ENCODE measurements at regions not wholly inside any gene's neighbourhood (a gene's known extent, or its start where the extent isn't known, plus 50 kb on each side); places are given as distances from the start of the nearest gene placed in this dataset.

DNA sequence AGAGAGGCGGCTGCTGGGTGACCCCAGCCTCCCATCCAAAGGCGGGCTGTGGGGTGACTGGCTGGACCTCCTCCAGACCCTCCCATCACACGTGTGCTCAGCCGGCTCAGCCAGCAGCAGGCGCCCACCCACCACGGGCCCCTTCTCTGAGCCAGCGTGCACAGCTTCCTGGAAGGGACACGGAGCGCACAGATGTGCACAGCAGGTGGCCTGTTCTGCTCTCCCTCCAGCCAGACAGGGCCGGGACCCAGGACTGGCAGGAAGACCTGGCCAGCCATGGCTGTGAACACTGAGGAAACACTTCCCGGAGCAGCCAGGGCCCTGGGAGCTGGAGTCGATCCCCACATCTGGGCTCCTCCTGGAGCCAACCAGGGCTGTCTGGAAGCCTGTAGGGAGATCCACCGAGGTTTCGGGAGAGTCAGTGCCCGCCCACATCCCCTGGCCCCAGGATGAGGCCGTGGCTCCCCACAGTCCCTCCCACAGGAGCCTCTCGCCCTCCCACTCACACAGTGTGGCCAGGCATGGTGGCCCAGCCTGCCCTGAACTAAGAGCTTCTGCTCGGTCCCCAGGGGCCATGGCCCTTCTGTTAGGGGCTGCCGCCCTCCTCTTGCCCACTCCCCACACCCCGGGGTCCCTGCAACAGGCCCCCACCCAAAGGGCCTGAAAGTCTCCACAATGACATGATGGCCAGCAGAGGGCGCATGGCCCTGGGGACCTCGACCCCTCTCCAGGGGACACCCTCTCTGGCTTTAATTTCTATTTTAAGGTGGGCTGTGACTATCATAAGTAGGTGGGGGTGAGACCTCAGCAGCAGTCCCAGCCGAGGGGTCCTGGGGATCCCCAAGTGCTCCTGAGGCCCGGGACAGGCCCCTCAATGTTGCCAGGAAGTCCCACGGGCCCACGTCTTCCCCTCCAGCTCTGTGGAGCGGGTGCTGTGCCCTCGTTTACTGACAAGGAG lies 90.6 kb upstream of the FGF3 start (continued):
- no peak for TF ChIP-seq BACH1 (IDR thresholded peaks at IDR 0.05; ENCODE audit: borderline replicate concordance)
- no peak for TF ChIP-seq ZSCAN29 (IDR thresholded peaks at IDR 0.05)
- peak; percentile 23; the same call in 1 of the 2 replicates for TF ChIP-seq RAD21 (IDR thresholded peaks at IDR 0.05; ENCODE audit: insufficient read depth, low read depth, low read length)
- TF ChIP-seq CBX3 (IDR thresholded peaks at IDR 0.05; ENCODE audit: borderline replicate concordance, low read depth) = no peak
- no peak for TF ChIP-seq TAF1 (IDR thresholded peaks at IDR 0.05; ENCODE audit: borderline replicate concordance, low read depth, low read length)
- TF ChIP-seq, protein P1, sequence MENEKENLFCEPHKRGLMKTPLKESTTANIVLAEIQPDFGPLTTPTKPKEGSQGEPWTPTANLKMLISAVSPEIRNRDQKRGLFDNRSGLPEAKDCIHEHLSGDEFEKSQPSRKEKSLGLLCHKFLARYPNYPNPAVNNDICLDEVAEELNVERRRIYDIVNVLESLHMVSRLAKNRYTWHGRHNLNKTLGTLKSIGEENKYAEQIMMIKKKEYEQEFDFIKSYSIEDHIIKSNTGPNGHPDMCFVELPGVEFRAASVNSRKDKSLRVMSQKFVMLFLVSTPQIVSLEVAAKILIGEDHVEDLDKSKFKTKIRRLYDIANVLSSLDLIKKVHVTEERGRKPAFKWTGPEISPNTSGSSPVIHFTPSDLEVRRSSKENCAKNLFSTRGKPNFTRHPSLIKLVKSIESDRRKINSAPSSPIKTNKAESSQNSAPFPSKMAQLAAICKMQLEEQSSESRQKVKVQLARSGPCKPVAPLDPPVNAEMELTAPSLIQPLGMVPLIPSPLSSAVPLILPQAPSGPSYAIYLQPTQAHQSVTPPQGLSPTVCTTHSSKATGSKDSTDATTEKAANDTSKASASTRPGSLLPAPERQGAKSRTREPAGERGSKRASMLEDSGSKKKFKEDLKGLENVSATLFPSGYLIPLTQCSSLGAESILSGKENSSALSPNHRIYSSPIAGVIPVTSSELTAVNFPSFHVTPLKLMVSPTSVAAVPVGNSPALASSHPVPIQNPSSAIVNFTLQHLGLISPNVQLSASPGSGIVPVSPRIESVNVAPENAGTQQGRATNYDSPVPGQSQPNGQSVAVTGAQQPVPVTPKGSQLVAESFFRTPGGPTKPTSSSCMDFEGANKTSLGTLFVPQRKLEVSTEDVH (IDR thresholded peaks at IDR 0.05; ENCODE audit: low read depth, partially characterized antibody) = no peak
- TF ChIP-seq CREB1 (IDR thresholded peaks at IDR 0.05; ENCODE audit: low read depth) = no peak
- TF ChIP-seq, protein P2, sequence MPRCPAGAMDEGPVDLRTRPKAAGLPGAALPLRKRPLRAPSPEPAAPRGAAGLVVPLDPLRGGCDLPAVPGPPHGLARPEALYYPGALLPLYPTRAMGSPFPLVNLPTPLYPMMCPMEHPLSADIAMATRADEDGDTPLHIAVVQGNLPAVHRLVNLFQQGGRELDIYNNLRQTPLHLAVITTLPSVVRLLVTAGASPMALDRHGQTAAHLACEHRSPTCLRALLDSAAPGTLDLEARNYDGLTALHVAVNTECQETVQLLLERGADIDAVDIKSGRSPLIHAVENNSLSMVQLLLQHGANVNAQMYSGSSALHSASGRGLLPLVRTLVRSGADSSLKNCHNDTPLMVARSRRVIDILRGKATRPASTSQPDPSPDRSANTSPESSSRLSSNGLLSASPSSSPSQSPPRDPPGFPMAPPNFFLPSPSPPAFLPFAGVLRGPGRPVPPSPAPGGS (IDR thresholded peaks at IDR 0.05; ENCODE audit: borderline replicate concordance, insufficient read depth, low read depth, low read length, poor library complexity, severe bottlenecking) = no peak
- TF ChIP-seq, protein P3, sequence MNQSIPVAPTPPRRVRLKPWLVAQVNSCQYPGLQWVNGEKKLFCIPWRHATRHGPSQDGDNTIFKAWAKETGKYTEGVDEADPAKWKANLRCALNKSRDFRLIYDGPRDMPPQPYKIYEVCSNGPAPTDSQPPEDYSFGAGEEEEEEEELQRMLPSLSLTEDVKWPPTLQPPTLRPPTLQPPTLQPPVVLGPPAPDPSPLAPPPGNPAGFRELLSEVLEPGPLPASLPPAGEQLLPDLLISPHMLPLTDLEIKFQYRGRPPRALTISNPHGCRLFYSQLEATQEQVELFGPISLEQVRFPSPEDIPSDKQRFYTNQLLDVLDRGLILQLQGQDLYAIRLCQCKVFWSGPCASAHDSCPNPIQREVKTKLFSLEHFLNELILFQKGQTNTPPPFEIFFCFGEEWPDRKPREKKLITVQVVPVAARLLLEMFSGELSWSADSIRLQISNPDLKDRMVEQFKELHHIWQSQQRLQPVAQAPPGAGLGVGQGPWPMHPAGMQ (IDR thresholded peaks at IDR 0.05; ENCODE audit: borderline replicate concordance) = no peak
- TF ChIP-seq MEF2B (IDR thresholded peaks at IDR 0.05; ENCODE audit: partially characterized antibody, poor library complexity, severe bottlenecking) = peak; percentile 63
- no peak for TF ChIP-seq NBN (IDR thresholded peaks at IDR 0.05)
- TF ChIP-seq, protein P4, sequence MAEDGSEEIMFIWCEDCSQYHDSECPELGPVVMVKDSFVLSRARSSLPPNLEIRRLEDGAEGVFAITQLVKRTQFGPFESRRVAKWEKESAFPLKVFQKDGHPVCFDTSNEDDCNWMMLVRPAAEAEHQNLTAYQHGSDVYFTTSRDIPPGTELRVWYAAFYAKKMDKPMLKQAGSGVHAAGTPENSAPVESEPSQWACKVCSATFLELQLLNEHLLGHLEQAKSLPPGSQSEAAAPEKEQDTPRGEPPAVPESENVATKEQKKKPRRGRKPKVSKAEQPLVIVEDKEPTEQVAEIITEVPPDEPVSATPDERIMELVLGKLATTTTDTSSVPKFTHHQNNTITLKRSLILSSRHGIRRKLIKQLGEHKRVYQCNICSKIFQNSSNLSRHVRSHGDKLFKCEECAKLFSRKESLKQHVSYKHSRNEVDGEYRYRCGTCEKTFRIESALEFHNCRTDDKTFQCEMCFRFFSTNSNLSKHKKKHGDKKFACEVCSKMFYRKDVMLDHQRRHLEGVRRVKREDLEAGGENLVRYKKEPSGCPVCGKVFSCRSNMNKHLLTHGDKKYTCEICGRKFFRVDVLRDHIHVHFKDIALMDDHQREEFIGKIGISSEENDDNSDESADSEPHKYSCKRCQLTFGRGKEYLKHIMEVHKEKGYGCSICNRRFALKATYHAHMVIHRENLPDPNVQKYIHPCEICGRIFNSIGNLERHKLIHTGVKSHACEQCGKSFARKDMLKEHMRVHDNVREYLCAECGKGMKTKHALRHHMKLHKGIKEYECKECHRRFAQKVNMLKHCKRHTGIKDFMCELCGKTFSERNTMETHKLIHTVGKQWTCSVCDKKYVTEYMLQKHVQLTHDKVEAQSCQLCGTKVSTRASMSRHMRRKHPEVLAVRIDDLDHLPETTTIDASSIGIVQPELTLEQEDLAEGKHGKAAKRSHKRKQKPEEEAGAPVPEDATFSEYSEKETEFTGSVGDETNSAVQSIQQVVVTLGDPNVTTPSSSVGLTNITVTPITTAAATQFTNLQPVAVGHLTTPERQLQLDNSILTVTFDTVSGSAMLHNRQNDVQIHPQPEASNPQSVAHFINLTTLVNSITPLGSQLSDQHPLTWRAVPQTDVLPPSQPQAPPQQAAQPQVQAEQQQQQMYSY (CRISPR knock-in tag; IDR thresholded peaks at IDR 0.05) = no peak
- TF ChIP-seq TARDBP (IDR thresholded peaks at IDR 0.05; ENCODE audit: borderline replicate concordance) = no peak
- no peak for TF ChIP-seq ZNF274 (IDR thresholded peaks at IDR 0.05; ENCODE audit: insufficient read depth, insufficient read length)
- TF ChIP-seq, protein P5, sequence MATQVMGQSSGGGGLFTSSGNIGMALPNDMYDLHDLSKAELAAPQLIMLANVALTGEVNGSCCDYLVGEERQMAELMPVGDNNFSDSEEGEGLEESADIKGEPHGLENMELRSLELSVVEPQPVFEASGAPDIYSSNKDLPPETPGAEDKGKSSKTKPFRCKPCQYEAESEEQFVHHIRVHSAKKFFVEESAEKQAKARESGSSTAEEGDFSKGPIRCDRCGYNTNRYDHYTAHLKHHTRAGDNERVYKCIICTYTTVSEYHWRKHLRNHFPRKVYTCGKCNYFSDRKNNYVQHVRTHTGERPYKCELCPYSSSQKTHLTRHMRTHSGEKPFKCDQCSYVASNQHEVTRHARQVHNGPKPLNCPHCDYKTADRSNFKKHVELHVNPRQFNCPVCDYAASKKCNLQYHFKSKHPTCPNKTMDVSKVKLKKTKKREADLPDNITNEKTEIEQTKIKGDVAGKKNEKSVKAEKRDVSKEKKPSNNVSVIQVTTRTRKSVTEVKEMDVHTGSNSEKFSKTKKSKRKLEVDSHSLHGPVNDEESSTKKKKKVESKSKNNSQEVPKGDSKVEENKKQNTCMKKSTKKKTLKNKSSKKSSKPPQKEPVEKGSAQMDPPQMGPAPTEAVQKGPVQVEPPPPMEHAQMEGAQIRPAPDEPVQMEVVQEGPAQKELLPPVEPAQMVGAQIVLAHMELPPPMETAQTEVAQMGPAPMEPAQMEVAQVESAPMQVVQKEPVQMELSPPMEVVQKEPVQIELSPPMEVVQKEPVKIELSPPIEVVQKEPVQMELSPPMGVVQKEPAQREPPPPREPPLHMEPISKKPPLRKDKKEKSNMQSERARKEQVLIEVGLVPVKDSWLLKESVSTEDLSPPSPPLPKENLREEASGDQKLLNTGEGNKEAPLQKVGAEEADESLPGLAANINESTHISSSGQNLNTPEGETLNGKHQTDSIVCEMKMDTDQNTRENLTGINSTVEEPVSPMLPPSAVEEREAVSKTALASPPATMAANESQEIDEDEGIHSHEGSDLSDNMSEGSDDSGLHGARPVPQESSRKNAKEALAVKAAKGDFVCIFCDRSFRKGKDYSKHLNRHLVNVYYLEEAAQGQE (IDR thresholded peaks at IDR 0.05; ENCODE audit: low read depth, low read length) = no peak
- TF ChIP-seq CBX5 (IDR thresholded peaks at IDR 0.05; ENCODE audit: low read depth) = no peak

Measured in GM12878 (cell line).